Transverse colon (tissue), 4 donors: ENCODE measurements at regions not wholly inside any gene's neighbourhood (a gene's known extent, or its start where the extent isn't known, plus 50 kb on each side); places are given as distances from the start of the nearest gene placed in this dataset.

Experiments used
- CTCF ChIP-seq, 5 experiments: fragments of 200-600 bp in 3 of 5; fragments of 450-650 bp in 2 of 5; sonication (generic) in 3 of 5; IDR thresholded peaks; 1 replicate in 2 of 5; 2 replicates in 3 of 5; pipeline ENCODE4 v1.5.1; 2016 to 2017; ENCODE audit warnings: antibody characterized with exemption in 5 of 5, inconsistent platforms in 3 of 5, mild to moderate bottlenecking in 2 of 5, moderate library complexity in 1 of 5
- EP300 ChIP-seq: sonication (generic); formaldehyde crosslinking; IDR thresholded peaks from one replicate; pipeline ENCODE4 v1.6.1; 2017; ENCODE audit warnings: antibody characterized with exemption, low read depth
- POLR2A ChIP-seq: fragments of 450-650 bp; IDR thresholded peaks from one replicate; pipeline ENCODE4 v1.6.1; 2016; ENCODE audit warnings: antibody characterized with exemption, mild to moderate bottlenecking, moderate library complexity
- POLR2AphosphoS5 ChIP-seq, 3 donors: sonication (generic); formaldehyde crosslinking; IDR thresholded peaks; one replicate each; pipeline ENCODE4 v1.6.1; 2016; ENCODE audit warnings: antibody characterized with exemption in 3 of 3

GRCh38 chr11:90855531-90855930, 632.7 kb upstream of the CHORDC1 start:
- TF ChIP-seq CTCF (IDR thresholded peaks at IDR 0.05) = no peak
- no peak for TF ChIP-seq POLR2AphosphoS5 (IDR thresholded peaks at IDR 0.05)
- no peak for TF ChIP-seq EP300
- no peak for TF ChIP-seq POLR2A
